K562 (cell line): ENCODE measurements at regions not wholly inside any gene's neighbourhood (a gene's known extent, or its start where the extent isn't known, plus 50 kb on each side); places are given as distances from the start of the nearest gene placed in this dataset.

Experiments used
- ATAC-seq: fragments of 200-7000 bp; cut with Tn5 transposase; 3 replicates; pipeline ENCODE4 v1.9.1; 2020; ENCODE audit warnings: moderate library complexity
- BruUV-seq: library from RNA; stranded (reverse); fragments of 400-500 nt; replicated peaks from 2 replicates; lab custom pipeline; 2021; lab: Mats Ljungman, UMichigan
- CTCF ChIA-PET: fragments of 300-600 bp; formaldehyde crosslinking; extraction: SDS; loops from one replicate; lab custom pipeline; 2021; ENCODE audit warnings: low intra/inter-chr PET ratio; lab: Yijun Ruan, JAX
- POLR2A ChIA-PET: fragments of 300-600, 350-650 bp; sonication (Branson Sonifier 250); formaldehyde crosslinking; extraction: SDS; loops from one replicate; lab custom pipeline; 2021; ENCODE audit warnings: antibody characterized with exemption, inconsistent platforms; lab: Yijun Ruan, JAX
- DNase-seq, 4 experiments: peaks; one replicate each; pipeline versions ENCODE4 v3.0.0 to v3.0.0-alpha.2; 2011 to 2018; ENCODE audit warnings: low spot score in 3 of 4, mixed read lengths in 3 of 4; ENCODE audit errors: extremely low read depth in 1 of 4
- FAIRE-seq: peaks from 2 replicates; lab custom pipeline; 2011; peaks lifted over from hg19 to GRCh38; lab: Jason Lieb, UNC
- H2AFZ ChIP-seq: 2 replicates; pipeline ENCODE4 v1.6.0; 2011; ENCODE audit warnings: low read depth, low read length, control low read depth, inconsistent platforms
- H3K27ac ChIP-seq: fragments of 200-600 bp; 3 replicates; pipeline ENCODE4 v1.8.0; 2011; ENCODE audit warnings: low read depth, mild to moderate bottlenecking, control low read depth, inconsistent platforms, low read length, moderate library complexity, mixed read lengths; ENCODE audit errors: extremely low read depth
- H3K27me3 ChIP-seq, 2 experiments: fragments of 300-600 bp in 1 of 2; 2 replicates in 1 of 2; 3 replicates in 1 of 2; pipeline versions ENCODE4 v1.6.0 to v1.8.0; 2011; ENCODE audit warnings: inconsistent platforms in 2 of 2, low read length in 2 of 2, mild to moderate bottlenecking in 1 of 2, mixed read lengths in 1 of 2, moderate library complexity in 1 of 2; ENCODE audit not compliant: control insufficient read depth in 2 of 2, insufficient read depth in 2 of 2
- H3K36me3 ChIP-seq: fragments of 300-600 bp; 3 replicates; pipeline ENCODE4 v1.8.0; 2011; ENCODE audit warnings: mild to moderate bottlenecking, low read length, inconsistent platforms; ENCODE audit not compliant: control insufficient read depth, insufficient read depth
- H3K4me1 ChIP-seq, 2 experiments: fragments of 200-600 bp in 1 of 2; replicated peaks in 1 of 2; 2 replicates in 1 of 2; 3 replicates in 1 of 2; pipeline versions ENCODE4 v1.5.1 to v1.8.0; 2011; ENCODE audit warnings: inconsistent platforms in 2 of 2, low read length in 2 of 2, mild to moderate bottlenecking in 1 of 2, mixed read lengths in 1 of 2, moderate library complexity in 1 of 2; ENCODE audit not compliant: control insufficient read depth in 2 of 2, insufficient read depth in 2 of 2
- H3K4me2 ChIP-seq: 2 replicates; pipeline ENCODE4 v1.6.1; 2011; ENCODE audit warnings: low read length, control low read depth, inconsistent platforms, mixed read lengths; ENCODE audit not compliant: insufficient read depth
- H3K4me3 ChIP-seq: fragments of 200-600 bp; sonication (generic), shearing (Covaris generic); 2 replicates; pipeline ENCODE4 v1.5.1; 2016; ENCODE audit warnings: control low read depth, inconsistent platforms
- H3K79me2 ChIP-seq: fragments of 200-600 bp; 3 replicates; pipeline ENCODE4 v1.8.0; 2011; ENCODE audit warnings: low read length, inconsistent platforms; ENCODE audit not compliant: control insufficient read depth, insufficient read depth
- H3K9ac ChIP-seq, 2 experiments: 2 replicates each; pipeline versions ENCODE4 v1.6.0 to v1.6.1; 2011; ENCODE audit warnings: low read depth in 2 of 2, low read length in 2 of 2, control low read depth in 1 of 2, inconsistent platforms in 1 of 2, mild to moderate bottlenecking in 1 of 2, mixed read lengths in 1 of 2; ENCODE audit not compliant: insufficient read depth in 1 of 2
- H3K9me1 ChIP-seq: one replicate; pipeline ENCODE4 v1.6.0; 2011; ENCODE audit warnings: inconsistent platforms, mild to moderate bottlenecking, low read length, moderate library complexity; ENCODE audit not compliant: control insufficient read depth, insufficient read depth
- H3K9me3 ChIP-seq: replicated peaks from 2 replicates; pipeline ENCODE4 v1.5.1; 2011; ENCODE audit warnings: low read depth, low read length, inconsistent platforms; ENCODE audit not compliant: control insufficient read depth, insufficient read depth
- H4K20me1 ChIP-seq: replicated peaks from 2 replicates; pipeline ENCODE4 v1.6.1; 2011; ENCODE audit warnings: low read length, inconsistent platforms, mixed read lengths; ENCODE audit not compliant: control insufficient read depth, insufficient read depth
- AFF4 ChIP-seq: sonication (generic); formaldehyde crosslinking; IDR thresholded peaks from 2 replicates; pipeline ENCODE4 v1.8.0; 2023; ENCODE audit warnings: mild to moderate bottlenecking, missing genetic modification reagents
- ARID1B ChIP-seq: fragments of 450-650 bp; IDR thresholded peaks from 2 replicates; pipeline ENCODE4 v1.6.1; 2016; ENCODE audit warnings: antibody characterized with exemption, mild to moderate bottlenecking, inconsistent platforms
- CXXC5 ChIP-seq: fragments of 250-450 bp; sonication (Bioruptor Pico); IDR thresholded peaks from 2 replicates; pipeline ENCODE4 v1.8.0; 2022; ENCODE audit warnings: inconsistent platforms, mild to moderate bottlenecking, moderate library complexity
- DDX20 ChIP-seq: fragments of 450-650 bp; IDR thresholded peaks from 2 replicates; pipeline ENCODE4 v1.6.1; 2016; ENCODE audit warnings: missing genetic modification characterization, low read depth, mild to moderate bottlenecking, missing compliant biosample characterization, moderate library complexity
- ELF4 ChIP-seq: fragments of 450-650 bp; formaldehyde crosslinking; IDR thresholded peaks from 2 replicates; pipeline ENCODE4 v1.4.0; 2022; ENCODE audit warnings: missing genetic modification characterization
- EP400 ChIP-seq: fragments of 450-650 bp; IDR thresholded peaks from 2 replicates; pipeline ENCODE4 v1.6.1; 2017; ENCODE audit warnings: antibody characterized with exemption, mild to moderate bottlenecking, moderate library complexity
- ESRRB ChIP-seq: fragments of 250-450 bp; sonication (Bioruptor Pico); IDR thresholded peaks from 2 replicates; pipeline ENCODE4 v1.5.0; 2020; ENCODE audit warnings: mild to moderate bottlenecking, moderate library complexity, borderline replicate concordance
- ETS1 ChIP-seq: conservative IDR thresholded peaks from 2 replicates; pipeline ENCODE4 v1.6.1; 2011; ENCODE audit warnings: low read depth, mild to moderate bottlenecking, low read length; ENCODE audit not compliant: control insufficient read depth
- HDAC3 ChIP-seq: fragments of 450-650 bp; IDR thresholded peaks from 2 replicates; pipeline ENCODE4 v1.6.1; 2018; ENCODE audit warnings: borderline replicate concordance, mild to moderate bottlenecking, moderate library complexity; ENCODE audit not compliant: partially characterized antibody
- NFE2L1 ChIP-seq: fragments of 450-650 bp; IDR thresholded peaks from 2 replicates; pipeline ENCODE4 v1.6.1; 2016; ENCODE audit warnings: missing genetic modification characterization, low read depth, mild to moderate bottlenecking, missing compliant biosample characterization, moderate library complexity, borderline replicate concordance
- TSHZ1 ChIP-seq: fragments of 250-450 bp; sonication (Bioruptor Pico); IDR thresholded peaks from 2 replicates; pipeline ENCODE4 v1.4.0; 2020; ENCODE audit warnings: mild to moderate bottlenecking, moderate library complexity
- USF2 ChIP-seq: sonication (generic); formaldehyde crosslinking; IDR thresholded peaks from 2 replicates; pipeline ENCODE4 v1.5.0; 2020; ENCODE audit warnings: missing genetic modification reagents
- ZBTB17 ChIP-seq: fragments of 450-650 bp; formaldehyde crosslinking; IDR thresholded peaks from 2 replicates; pipeline ENCODE4 v1.4.0; 2020; ENCODE audit warnings: mild to moderate bottlenecking
- ZNF282 ChIP-seq: sonication (generic); formaldehyde crosslinking; IDR thresholded peaks from 2 replicates; pipeline ENCODE4 v1.8.1; 2023; ENCODE audit warnings: missing genetic modification reagents
- WGBS: fragments of 100-300 bp; shearing (Covaris generic); methylation state at CpG from one replicate; pipeline ENCODE4 v1.1.6; 2016; ENCODE audit warnings: low coverage, mixed read lengths; ENCODE audit not compliant: insufficient coverage; ENCODE audit errors: missing lambda C conversion rate; 5-methylcytosine and 5-hydroxymethylcytosine counted together
- in situ Hi-C: fragments of 300-500 bp; cut with MboI; formaldehyde crosslinking; loops from 4 replicates; pipeline ENCODE4 v1.15.0; 2018; ENCODE audit warnings: inconsistent platforms, mixed read lengths
- intact Hi-C: fragments of 100-400 bp; cut with micrococcal nuclease; formaldehyde crosslinking; loops from 2 replicates; pipeline ENCODE4 v1.14.2; 2022

GRCh38 chr15:29622637-29623036 is 199.6 kb downstream of the TJP1 start:
- no TSS peak for BruUV-seq
- ChIA-PET POLR2A (interaction anchor here (1.0 kb wide), 1 partner anchor 8 kb away, joined by 3 read pairs; no protein-coding TSS in a partner anchor), CTCF (no interaction called here)
- ATAC-seq (no peak), FAIRE-seq (no peak), DNase-seq (no peak)
- Histone ChIP-seq H3K4me1 (no peaks in the 10 kb centered on the region), H3K4me2 (no peak overlapping the region), H2AFZ (no peak overlapping the region), H3K9ac (no peak overlapping the region), H4K20me1 (no peaks in the 10 kb centered on the region), H3K79me2 (no peaks in the 10 kb centered on the region), H3K4me3 (no peak overlapping the region), H3K27me3 (peaks cover 0 to 26% of the 10 kb centered on the region in 2 experiments; a peak in 3 of 5 replicates), H3K9me1 (no peaks in the 10 kb centered on the region), H3K36me3 (no peaks in the 10 kb centered on the region), H3K9me3 (no peaks in the 10 kb centered on the region), H3K27ac (no peak overlapping the region)
- in situ Hi-C loops = no loop called here
- WGBS = 1% methylated on average over 7 of the region's 7 CpGs
- intact Hi-C loops = no loop called here
- TF ChIP-seq TSHZ1 (CRISPR knock-in tag) (no peak), NFE2L1 (tag) (no peak), EP400 (no peak), ELF4 (CRISPR knock-in tag) (no peak), ZBTB17 (no peak), HDAC3 (no peak), ZNF282 (CRISPR knock-in tag) (no peak), USF2 (no peak), DDX20 (tag) (no peak), ARID1B (no peak), AFF4 (no peak), ESRRB (CRISPR knock-in tag) (no peak), CXXC5 (CRISPR knock-in tag) (no peak), ETS1 (no peak)
